Left cardiac atrium (tissue), 4 donors: ENCODE measurements at regions not wholly inside any gene's neighbourhood (a gene's known extent, or its start where the extent isn't known, plus 50 kb on each side); places are given as distances from the start of the nearest gene placed in this dataset.
A peak's percentile ranks its signal among the peaks of the same experiment; 100 is the strongest.

ENCODE experiments used
- ATAC-seq, 2 donors: fragments of 200-7000 bp; cut with Tn5 transposase; one replicate each; pipeline ENCODE4 v1.9.1; 2020; ENCODE audit warnings: mild to moderate bottlenecking in 2 of 2, moderate library complexity in 2 of 2
- DNase-seq: peaks from one replicate; pipeline ENCODE4 v3.0.0-alpha.2; 2020
- intact Hi-C, 2 donors: fragments of 100-400 bp; cut with DNase I; formaldehyde crosslinking; loops; one replicate each; pipeline versions ENCODE4 v1.14.1 to v1.15.1; 2022 to 2023
- donor health status: DM: no; HTN: yes; CAD: no.
- donor health status: DM: no; HTN: yes; CAD: no; lungs with severe emphysema.
- donor health status: DM: yes; HTN: yes; CAD: no.
- donor health status: Dilated cardiomyopathy.

DNA sequence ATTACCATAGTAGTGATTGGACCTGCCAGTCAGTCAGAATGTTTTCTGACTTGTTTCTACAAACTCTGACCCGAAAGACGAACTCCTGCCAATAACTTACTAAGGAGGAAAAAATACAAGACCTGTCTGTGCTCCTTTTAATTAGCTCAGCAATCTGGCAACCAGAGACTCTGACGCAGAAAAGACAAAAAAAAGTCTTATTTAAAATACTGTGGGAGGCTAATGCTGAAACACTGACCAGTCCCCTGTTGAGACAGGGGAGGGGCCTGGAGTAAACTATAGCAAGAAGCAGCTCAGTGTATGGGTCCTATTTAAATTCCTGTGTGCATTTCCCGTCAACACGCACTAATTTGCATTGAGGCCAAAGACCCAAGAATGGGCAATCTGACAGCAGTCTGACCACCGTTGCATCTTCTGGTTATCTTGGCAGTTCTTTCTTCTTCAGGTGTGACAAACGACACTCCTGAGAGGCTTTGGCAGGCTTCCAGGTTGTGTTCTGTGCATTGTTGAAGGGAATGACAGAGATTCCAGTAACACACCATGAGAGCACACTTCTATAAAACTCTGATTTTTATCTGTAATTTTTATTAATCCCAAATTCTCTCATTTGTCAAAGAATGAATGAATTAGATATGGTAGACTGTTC, 1114.3 kb downstream of the IGSF11 start:
- no peak for ATAC-seq
- intact Hi-C loops, result no loop called here

DNA sequence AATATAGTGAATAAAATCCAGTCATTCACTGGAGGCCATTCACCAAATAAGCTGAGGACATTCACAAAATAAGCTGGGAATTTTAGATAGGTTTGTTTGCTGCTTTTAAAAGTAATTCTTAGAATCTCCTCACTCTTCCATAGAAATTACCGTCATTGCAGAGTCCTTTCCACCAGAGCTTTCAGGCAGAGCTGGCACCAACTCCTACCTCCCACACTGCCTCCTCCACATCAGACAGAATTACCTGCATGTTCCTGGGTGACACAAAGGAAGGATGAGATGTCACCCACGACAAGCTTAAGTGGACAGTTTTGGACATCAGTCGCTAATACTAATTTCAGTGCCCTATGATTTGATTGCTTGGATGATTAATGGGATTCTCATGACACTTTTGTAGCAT, 1113.2 kb downstream of the IGSF11 start:
- no peak for DNase-seq
- intact Hi-C loops, result no loop called here
- ATAC-seq, result no peak

More for the DNA sequence above, 1114.3 kb downstream of the IGSF11 start:
- DNase-seq, result no peak

DNA sequence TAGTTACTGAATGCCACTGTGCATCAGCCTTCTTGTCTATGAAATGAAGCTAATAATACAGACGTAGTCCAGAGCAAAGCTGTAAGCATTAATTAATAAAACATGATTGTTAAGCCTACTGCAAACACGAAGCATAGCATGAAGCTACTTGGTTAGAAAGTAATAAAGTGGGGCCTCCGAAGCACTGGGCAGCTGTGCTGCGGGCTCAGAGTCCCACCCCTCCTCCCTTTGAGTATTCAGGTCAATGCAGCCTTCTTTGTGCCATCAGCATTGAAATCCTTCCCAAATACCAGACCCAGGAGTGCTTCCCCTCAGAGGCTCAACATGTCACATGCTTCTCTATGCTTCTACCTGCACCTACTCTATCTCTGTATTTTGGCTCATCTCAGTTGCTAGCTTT, 1112.6 kb downstream of the IGSF11 start:
- intact Hi-C loops, result no loop called here
- DNase-seq, result no peak

DNA sequence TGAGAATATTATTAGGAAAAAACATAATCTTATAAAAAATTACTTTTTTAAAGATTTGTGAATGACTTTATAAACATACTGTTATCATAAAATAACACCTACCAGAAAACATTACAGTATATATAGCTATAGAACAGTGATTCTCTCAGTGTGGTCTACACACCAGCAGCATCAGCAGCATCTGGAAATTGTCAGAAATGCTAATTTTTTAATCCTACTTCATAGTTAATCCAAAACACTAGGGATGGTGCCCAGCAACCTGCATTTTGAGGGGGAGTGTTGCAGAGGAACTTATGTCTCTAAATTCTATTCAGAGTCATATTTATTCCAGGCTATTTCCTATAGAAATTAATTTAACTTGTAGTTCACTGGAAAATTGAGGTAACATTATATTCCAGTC, 1107.8 kb downstream of the IGSF11 start:
- intact Hi-C loops, result no loop called here
- DNase-seq, result no peak
- no peak for ATAC-seq

More for the DNA sequence above, 1112.6 kb downstream of the IGSF11 start:
- no peak for ATAC-seq

DNA sequence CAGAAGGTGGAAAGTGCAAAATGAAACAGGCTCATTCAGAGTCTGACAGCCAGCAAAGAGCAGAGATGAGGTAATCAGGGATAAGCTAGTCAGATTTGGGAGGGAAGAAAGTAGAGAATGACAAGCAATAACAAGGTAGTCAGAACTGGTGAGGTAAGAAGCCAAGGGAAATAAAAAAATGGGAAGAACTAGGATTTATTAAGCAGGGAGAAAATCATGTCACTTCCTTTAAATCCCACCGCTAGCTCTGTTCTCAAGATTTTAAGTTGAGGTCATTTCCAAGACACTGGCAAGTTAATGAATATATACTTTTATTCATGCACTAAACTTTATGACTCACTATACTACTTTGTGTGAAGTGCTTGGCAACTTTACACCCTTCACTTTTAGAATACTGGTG, 1106.8 kb downstream of the IGSF11 start:
- ATAC-seq (peak in 1 of 2 donors; percentile 67), DNase-seq (no peak)
- intact Hi-C loops, result no loop called here

DNA sequence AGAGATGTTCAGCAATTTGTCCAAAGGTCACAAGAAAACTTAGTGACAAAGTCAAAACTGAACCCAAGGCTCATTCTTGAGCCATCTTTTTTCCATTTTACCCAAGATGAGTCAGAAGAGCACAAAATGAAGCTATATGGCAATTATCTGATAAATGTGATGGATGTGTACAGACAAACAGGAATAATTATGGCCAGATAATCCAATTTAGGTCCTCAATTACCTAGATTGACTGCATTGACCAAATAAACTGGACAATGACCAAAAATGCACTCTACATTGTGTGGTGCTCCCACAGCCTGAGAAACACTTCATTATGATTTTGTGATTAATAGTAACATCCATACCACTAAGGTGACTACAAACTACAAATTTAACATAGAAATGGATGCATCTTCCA, 1105.8 kb downstream of the IGSF11 start:
- intact Hi-C loops, result no loop called here
- DNase-seq (no peak), ATAC-seq (no peak)

DNA sequence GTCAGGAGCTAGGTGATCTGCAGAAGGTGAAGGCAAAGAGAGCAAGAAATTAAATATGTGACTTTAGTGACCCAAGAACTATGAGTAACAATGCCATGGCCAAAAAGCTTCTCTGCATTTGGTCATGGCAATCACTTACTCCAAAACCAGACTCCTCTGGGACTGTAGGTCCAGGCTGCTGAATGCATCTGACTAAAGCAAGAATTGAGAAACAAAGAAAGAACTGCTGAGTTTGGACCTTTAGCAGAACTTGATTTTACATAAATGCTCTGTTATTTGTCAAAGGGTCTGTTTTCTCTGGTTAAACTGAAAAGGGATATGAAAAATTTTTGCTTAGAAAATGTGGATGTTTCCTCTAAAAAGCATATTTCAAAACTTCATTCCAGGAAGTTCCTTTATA, 1102.2 kb downstream of the IGSF11 start:
- intact Hi-C loops, result no loop called here
- ATAC-seq, result no peak
- DNase-seq, result no peak

DNA sequence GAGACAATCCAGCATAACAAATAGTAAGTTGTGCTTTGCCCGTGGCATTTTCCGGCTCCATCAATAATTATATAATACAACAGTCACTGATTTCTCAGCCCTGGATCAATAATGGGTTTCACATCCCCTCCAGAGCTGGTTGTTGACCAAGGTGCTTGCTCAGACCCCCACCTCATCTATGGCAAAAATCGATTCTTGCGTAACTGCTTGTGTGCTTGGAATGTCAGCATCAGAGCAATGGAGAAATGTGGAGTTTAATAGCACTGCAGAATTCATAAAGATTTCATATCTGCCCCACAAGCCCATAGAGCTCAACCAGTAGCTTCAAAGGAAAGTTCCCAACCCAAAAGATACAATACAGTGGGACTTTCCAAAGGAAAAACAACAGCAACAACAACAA, 1098.5 kb downstream of the IGSF11 start:
- no peak for DNase-seq

DNA sequence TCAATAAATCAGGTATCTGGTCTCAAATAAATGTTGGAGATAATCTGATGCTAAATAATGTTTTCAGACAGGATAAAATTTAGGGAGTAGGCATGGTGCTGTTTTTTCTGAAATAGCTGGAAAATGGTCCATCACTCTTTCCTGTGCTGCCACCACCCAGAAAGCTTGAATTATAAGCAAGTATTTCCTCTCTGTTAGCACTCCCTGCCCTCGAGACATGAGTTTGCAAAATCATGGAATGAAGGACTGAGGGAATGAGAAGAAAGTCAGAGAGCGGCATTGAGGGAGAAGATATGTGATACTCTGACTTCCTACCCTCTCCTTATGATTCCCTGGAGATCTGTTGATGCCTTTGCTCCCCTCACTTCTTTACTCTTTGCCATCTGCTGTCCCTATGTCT, 1095.7 kb downstream of the IGSF11 start:
- no peak for ATAC-seq
- no peak for DNase-seq
- intact Hi-C loops, result no loop called here

More for the DNA sequence above, 1098.5 kb downstream of the IGSF11 start:
- intact Hi-C loops, result no loop called here
- ATAC-seq, result no peak

DNA sequence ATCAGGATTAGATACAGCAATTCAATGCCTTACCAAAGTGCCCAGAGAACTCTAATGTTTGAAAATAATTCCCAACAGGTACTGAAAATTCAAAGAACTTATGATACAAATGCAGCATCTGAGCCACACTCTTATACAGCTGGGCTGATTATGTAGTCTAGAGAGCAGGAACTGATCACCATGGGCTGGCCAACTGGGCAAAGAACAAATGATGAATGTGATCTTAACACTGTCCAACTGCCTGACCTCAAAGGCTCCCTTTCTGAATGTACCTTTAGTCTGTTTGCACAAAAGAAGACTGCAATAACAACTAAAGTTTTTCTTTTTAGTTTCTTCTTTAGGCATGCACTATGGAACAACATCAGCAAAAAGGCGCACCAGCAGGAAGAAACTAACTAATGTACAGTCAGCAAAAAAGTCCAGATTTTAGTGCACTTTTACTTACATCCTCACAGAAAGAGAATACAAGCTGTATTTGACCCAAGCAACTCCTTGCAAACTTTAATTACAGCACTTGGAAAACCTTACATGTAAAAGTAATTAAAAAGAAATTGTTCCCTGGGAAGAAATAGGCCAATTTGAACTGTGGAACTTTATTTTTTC, 1095.1 kb downstream of the IGSF11 start:
- DNase-seq (no peak), ATAC-seq (no peak)
- intact Hi-C loops, result no loop called here

DNA sequence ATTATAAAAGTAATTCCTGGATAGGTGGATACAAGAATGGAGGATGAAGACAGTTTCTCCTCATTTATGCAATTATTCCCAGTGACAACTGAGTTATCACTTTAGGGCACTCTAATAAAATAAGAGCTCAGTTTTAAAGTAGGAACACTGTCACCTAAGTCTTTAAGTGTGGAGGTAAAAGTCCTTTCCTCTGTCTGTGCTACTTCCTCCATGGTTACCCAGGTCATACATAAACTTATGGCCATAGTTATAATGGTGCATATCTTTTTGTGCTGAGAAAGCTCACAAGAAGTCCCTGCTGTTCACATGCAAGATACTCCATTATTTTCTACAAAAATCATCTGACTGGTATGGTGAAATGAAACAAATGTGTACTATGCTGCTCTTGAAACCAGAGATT, 1093.6 kb downstream of the IGSF11 start:
- no peak for ATAC-seq
- no peak for DNase-seq
- intact Hi-C loops, result no loop called here

DNA sequence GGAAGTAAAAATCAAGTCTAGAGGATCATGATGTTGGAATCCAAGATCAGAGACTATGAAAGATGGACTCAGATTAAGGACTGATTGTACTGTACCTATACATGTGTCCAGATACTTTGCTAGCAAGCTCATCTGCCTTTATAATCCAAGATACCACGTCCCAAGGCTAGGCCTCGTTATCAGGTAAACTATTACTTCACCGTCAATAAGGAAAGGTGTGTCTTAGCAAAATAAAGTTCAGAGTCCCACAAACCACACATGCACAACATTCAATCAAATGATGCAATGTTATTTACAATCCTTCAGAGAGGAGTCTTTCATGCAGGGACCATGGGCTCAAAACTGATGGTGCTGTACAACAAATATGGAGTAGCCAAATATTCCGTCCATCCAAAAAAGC, 1092.9 kb downstream of the IGSF11 start:
- no peak for DNase-seq
- intact Hi-C loops, result no loop called here
- no peak for ATAC-seq

DNA sequence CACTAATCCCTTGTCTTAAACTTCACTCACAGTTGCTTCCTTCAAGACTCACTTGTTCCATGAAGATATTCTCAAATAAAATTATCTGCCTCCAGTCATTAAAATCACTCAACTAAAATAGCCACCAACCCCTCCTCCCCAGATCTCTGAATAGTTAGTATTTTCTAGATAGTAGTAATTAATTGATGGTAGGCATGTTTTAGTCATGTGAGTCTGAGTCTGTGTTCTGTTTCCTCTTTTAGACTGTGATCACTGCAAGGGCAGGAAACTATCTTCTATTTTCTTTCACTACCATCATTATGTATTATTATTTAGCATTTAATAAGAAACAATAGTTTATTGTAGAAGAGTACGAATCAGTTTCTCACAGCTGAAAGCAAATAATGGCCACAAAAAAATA, 1080.5 kb downstream of the IGSF11 start:
- intact Hi-C loops, result no loop called here
- ATAC-seq (no peak), DNase-seq (no peak)

DNA sequence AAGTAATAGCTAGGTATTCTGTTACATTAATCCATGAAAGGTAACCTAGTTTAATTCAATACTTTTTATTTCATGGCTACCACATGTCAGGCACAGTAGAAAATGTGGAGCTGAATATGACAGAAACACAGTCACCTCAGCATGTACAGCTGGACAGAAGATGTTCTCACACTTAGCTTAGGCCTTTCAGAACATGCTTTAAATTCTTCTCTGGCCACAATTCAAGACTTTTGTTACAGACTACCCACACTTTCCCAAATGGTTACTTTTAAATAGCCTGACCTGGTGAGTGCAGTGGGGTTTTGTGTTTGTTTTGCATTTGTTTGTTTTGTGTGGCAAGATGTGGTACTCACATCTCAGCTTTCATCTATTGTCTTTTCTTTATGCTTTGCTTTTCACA, 1079.5 kb downstream of the IGSF11 start:
- no peak for ATAC-seq
- intact Hi-C loops, result no loop called here
- DNase-seq, result no peak

DNA sequence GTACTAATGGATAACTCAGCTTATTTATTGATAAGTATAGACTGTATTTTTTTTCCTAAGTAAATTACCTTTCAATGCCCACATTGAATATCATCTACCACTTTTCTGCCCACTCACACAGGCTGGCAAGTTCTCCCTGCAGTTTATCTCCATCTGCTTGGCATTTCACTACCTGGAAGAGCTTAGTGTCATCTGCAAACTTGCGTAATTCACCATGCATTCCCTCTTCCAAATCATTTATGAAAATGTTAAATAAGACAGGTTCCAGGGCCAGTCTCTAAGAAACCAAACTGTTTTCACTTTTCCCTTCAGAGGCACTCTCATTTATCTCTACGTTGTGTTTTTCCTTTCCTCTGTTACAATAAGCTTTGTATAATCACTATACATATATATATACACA, 1076.6 kb downstream of the IGSF11 start:
- no peak for DNase-seq
- no peak for ATAC-seq
- intact Hi-C loops, result no loop called here

DNA sequence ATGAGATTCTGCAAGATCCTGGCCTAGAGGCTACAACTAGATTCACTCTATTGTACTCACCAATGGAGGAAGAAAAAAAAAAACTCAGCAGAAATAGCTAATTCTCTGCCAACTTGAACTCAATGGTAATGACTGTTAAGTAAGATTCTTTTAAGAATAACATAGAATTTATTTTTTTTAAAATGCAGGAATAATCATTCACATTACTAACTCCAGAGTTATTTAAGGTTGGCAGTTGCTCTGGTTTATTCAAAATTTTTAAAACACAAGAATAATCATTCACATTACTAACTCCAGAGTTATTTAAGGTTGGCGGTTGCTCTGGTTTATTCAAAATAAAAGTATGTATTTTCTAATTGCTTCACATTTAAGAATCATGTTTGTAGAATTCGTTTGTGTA, 1071.9 kb downstream of the IGSF11 start:
- DNase-seq, result no peak
- peak in 1 of 2 donors; percentile 53 for ATAC-seq
- intact Hi-C loops, result no loop called here

DNA sequence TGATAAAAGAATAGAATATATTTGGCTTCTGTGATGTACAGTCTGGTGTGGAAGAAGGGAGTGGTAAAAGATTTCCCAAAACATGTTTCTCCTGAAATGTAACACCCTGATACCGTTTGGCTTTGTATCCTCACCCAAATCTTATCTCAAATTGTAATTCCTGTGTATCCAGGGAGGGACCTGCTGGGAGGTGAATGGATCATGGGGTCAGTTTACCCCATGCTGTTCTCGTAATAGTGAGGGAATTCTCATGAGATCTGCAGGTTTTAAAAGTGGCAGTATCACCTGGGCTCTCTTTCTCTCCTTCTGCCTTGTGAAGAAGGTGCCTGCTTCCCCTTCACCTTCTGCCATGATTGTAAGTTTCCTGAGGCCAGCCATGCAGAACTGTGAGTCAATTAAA, 1070.8 kb downstream of the IGSF11 start:
- intact Hi-C loops, result no loop called here
- no peak for ATAC-seq

DNA sequence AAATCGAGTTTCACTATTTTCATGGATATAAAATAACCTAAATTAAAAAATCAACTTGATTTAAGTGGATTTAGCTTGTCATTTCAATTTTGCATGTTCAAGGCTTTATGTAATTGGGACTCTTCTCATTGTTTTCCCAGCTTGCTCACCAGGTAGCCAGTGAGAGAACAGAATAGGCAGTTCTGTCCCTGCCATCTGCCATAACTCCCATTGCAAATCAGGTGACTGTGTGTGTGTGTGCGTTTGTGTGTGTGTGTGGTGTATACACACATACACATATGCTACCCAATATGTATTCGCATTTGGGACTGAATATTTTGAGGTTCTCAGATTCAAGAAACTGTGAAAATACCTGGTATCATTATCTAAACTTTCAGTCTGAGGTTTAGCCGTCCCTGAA, 1069.8 kb downstream of the IGSF11 start:
- intact Hi-C loops, result no loop called here
- ATAC-seq (no peak), DNase-seq (no peak)

More for the DNA sequence above, 1070.8 kb downstream of the IGSF11 start:
- no peak for DNase-seq

DNA sequence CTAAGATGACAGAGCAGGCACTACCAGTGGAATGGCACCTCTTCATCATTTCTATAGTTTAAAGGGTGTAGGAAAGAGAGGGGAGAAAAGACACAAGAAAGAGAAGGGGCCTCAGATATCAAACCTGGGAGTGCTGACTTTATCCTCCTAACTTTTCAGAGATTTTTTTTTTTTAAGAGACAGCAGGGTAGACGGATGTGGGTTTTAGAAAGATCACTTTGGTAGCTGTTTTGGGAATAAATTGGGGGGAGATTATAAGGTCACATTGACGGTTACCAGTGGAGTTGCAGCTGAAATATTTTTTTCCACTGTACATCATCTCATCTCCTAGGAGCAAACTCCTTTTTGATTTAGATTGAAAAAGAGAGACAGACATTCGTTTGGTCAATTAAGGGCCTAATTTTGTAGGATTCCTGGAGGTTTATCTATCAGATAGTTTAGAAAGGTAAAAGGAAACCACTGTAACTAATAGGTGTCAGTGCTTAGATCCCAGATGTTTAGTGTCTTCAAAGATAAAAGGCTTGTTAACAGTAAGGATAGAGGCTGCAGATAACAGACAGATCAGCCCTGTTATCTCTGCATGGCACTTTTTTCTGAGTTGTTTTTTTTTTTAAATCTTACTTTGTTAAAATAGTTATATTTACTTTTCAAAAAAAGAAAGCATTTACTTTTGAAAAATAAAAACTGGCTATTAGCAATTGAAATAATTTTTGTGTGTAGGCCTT, 1057.0 kb downstream of the IGSF11 start:
- DNase-seq (no peak), ATAC-seq (no peak)
- intact Hi-C loops, result no loop called here

DNA sequence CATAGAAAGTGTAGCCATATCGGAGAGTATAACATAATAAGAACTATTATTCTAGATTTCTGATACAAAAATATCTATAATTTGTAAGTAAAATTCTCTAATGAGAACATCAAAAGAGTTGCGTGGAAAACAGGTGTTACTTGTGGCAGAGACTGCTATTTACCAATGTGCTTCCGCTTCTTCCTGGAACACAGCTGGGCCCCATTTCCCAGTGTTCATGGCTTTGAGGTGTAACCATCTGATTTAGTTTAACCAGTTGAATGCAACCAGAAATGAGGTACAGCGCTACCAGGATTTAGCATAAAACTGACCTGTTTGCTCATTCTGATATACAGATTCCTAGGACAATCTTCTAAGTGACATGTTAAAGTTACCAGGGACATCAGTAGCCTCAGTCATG, 1055.2 kb downstream of the IGSF11 start:
- intact Hi-C loops, result no loop called here
- DNase-seq, result no peak
- no peak for ATAC-seq

DNA sequence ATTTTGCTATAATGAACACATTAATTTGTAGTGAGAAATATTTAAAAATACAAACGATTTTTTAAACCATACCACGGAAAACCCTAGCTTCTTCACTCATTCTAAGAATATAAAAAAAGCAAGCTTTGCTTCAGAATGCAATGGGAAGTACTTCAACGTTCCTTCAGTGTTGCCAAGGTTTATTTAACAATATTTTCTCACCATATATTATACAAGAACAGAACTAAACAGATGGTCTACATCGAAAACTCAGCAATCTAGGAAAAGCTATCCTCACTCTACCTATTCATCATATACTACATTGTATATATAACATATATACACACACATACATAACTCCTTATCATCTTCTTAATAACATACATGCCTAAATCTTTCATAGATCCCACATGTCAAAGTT, 1047.4 kb downstream of the IGSF11 start:
- DNase-seq, result no peak
- no peak for ATAC-seq
- intact Hi-C loops, result no loop called here
